Esophagus squamous epithelium (tissue), 5 donors: ENCODE measurements at regions not wholly inside any gene's neighbourhood (a gene's known extent, or its start where the extent isn't known, plus 50 kb on each side); places are given as distances from the start of the nearest gene placed in this dataset.

ENCODE experiments used
- DNase-seq: peaks from one replicate; lab custom pipeline; 2025; lab: John Stamatoyannopoulos, UW
- H3K27ac ChIP-seq, 4 donors: fragments of 200-600 bp; sonication (generic); one replicate each; pipeline ENCODE4 v1.5.1; 2016 to 2019; ENCODE audit warnings: mild to moderate bottlenecking in 1 of 4
- H3K27me3 ChIP-seq, 4 donors: fragments of 200-600 bp; sonication (generic); 1 replicate in 3 of 4; 2 replicates in 1 of 4; pipeline versions ENCODE4 v1.5.1 to v1.6.0; 2017 to 2021; ENCODE audit warnings: antibody characterized with exemption in 1 of 4
- H3K36me3 ChIP-seq, 3 donors: fragments of 200-600 bp; sonication (generic); one replicate each; pipeline ENCODE4 v1.5.1; 2016 to 2019
- H3K4me1 ChIP-seq, 3 donors: fragments of 200-600 bp; sonication (generic); one replicate each; pipeline ENCODE4 v1.5.1; 2017 to 2019
- H3K4me3 ChIP-seq, 4 donors: fragments of 200-600 bp; sonication (generic); 1 replicate in 3 of 4; 2 replicates in 1 of 4; pipeline ENCODE4 v1.5.1; 2016 to 2019; ENCODE audit warnings: mild to moderate bottlenecking in 2 of 4, moderate library complexity in 1 of 4
- H3K9me3 ChIP-seq, 3 donors: fragments of 200-600 bp; sonication (generic); one replicate each; pipeline ENCODE4 v1.5.1; 2016 to 2019
- POLR2A ChIP-seq, 4 donors: fragments of 450-650 bp; IDR thresholded peaks; one replicate each; pipeline ENCODE4 v1.6.1; 2017; ENCODE audit warnings: antibody characterized with exemption in 4 of 4, mild to moderate bottlenecking in 4 of 4, moderate library complexity in 3 of 4
- WGBS, 2 donors: methylation state at CpG; one replicate each; pipeline ENCODE4 v1.1.5; 2018; 5-methylcytosine and 5-hydroxymethylcytosine counted together
- intact Hi-C: fragments of 100-400 bp; cut with DNase I; formaldehyde crosslinking; loops from one replicate; pipeline ENCODE4 v1.15.0; 2022
- TF ChIP-seq, protein P1 (sequence below), 6 experiments: fragments of 450-650 bp in 4 of 6; fragments of 200-600 bp in 2 of 6; sonication (generic) in 2 of 6; IDR thresholded peaks; one replicate each; pipeline ENCODE4 v1.5.1; 2016 to 2019; ENCODE audit warnings: antibody characterized with exemption in 6 of 6, mild to moderate bottlenecking in 4 of 6, moderate library complexity in 4 of 6
- donor health status: DM: yes; HTN: yes; CAD: no.

DNA sequence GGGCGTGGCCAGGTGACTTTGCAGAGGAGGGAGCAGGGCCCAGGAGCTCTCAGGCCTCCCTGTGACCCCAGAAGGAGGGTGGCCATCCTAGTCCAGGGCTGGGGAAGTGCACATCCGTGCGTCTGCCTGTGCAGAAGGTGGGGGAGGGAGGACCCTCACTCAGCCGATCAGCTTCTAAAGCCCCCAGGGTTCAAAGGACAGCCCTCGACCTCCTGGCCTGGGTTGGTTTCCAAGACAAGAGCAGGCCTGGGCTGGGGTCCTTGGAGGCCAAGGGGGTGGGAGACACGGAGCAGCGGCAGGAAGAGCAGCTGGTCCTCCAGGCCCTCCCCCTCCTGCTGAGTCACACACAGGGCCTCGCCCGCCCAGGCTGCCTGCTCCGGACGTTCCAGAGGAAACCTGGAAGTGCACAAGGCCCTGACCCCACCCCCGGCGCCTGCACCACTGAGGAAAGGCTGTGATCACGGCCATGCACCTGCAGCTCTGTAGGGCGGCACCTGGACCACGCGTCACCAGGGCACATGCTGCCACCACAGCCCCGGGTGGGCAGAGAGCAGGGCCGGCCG lies 67.1 kb upstream of the ZNF469 start:
- 100% methylated on average over 1 of the region's 20 CpGs; no CpG with 5 or more reads in 1 of the 2 donors for WGBS, 2 donors
- DNase-seq = no peak
- Histone ChIP-seq H3K36me3 (no peaks in the 10 kb centered on the region), H3K4me3 (peak overlapping the region in 1 of 4 donors; percentile 13), H3K9me3 (no peaks in the 10 kb centered on the region), H3K27me3 (peaks cover 0 to 48% (median 0%) of the 10 kb centered on the region in 4 donors), H3K27ac (no peak overlapping the region), H3K4me1 (peaks cover 2 to 16% (median 7%) of the 10 kb centered on the region in 3 donors)
- intact Hi-C loops = no loop called here
- no peak for TF ChIP-seq POLR2A (IDR thresholded peaks at IDR 0.05)
- TF ChIP-seq, protein P1, sequence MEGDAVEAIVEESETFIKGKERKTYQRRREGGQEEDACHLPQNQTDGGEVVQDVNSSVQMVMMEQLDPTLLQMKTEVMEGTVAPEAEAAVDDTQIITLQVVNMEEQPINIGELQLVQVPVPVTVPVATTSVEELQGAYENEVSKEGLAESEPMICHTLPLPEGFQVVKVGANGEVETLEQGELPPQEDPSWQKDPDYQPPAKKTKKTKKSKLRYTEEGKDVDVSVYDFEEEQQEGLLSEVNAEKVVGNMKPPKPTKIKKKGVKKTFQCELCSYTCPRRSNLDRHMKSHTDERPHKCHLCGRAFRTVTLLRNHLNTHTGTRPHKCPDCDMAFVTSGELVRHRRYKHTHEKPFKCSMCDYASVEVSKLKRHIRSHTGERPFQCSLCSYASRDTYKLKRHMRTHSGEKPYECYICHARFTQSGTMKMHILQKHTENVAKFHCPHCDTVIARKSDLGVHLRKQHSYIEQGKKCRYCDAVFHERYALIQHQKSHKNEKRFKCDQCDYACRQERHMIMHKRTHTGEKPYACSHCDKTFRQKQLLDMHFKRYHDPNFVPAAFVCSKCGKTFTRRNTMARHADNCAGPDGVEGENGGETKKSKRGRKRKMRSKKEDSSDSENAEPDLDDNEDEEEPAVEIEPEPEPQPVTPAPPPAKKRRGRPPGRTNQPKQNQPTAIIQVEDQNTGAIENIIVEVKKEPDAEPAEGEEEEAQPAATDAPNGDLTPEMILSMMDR (IDR thresholded peaks at IDR 0.05) = no peak

GRCh38 chr16:88316151-88316550 lies 66.6 kb upstream of the ZNF469 start:
- Histone ChIP-seq H3K9me3 (no peaks in the 10 kb centered on the region), H3K4me1 (peaks cover 2 to 16% (median 7%) of the 10 kb centered on the region in 3 donors), H3K27me3 (peaks cover 0 to 48% (median 0%) of the 10 kb centered on the region in 4 donors), H3K4me3 (peak overlapping the region in 1 of 4 donors; percentile 13), H3K36me3 (no peaks in the 10 kb centered on the region), H3K27ac (no peak overlapping the region)
- 59 to 69% methylated on average over 4 to 9 of the region's 17 CpGs for WGBS, 2 donors
- intact Hi-C loops = no loop called here
- DNase-seq = no peak
- TF ChIP-seq POLR2A (IDR thresholded peaks at IDR 0.05) = no peak
- TF ChIP-seq, protein P1 (IDR thresholded peaks at IDR 0.05) = no peak

DNA sequence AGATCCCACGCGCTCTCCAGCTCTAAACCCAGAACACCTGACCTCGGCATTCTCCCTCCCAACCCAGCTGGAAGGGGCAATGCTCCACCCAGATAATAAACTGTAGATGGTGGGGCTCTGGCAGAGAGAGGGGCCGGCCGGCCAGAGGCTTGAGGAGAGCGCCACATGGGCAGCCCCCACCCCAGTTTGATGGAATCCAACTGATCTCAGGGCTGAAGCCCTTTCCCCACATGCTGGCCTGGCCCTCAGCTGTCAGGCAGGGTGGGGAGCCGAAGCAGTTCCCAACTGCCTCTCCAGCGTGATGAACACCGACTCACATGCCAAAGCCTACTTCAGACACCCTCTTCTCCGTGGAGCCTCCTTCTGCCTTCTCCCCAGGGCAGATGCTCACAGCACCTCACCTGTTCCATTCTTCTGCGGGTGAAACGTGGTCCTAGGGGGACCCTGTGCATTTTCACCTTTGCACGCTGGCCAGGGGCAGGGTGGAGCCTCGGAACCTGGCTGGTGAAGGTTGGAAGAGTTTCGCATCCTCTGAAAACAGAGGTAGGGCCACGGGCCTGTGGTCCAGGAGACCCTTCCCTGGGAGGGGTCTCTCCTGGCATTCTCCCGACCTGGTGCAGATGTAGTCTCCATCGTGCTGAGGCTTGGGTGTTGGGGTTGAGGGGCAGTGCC lies 65.7 kb upstream of the ZNF469 start:
- intact Hi-C loops = no loop called here
- WGBS, 2 donors = 79 to 81% methylated on average over 7 of the region's 18 CpGs
- TF ChIP-seq, protein P1 (IDR thresholded peaks at IDR 0.05) = no peak
- no peak for TF ChIP-seq POLR2A (IDR thresholded peaks at IDR 0.05)
- DNase-seq = no peak
- Histone ChIP-seq H3K27ac (no peak overlapping the region), H3K36me3 (no peaks in the 10 kb centered on the region), H3K27me3 (peaks cover 0 to 45% (median 0%) of the 10 kb centered on the region in 4 donors), H3K9me3 (no peaks in the 10 kb centered on the region), H3K4me1 (peaks cover 2 to 16% (median 7%) of the 10 kb centered on the region in 3 donors), H3K4me3 (no peak overlapping the region)

GRCh38 chr16:88317613-88317965 lies 65.2 kb upstream of the ZNF469 start:
- peaks cover 2 to 16% (median 7%) of the 10 kb centered on the region in 3 donors for H3K4me1 ChIP-seq
- H3K27ac ChIP-seq = no peak overlapping the region
- H3K9me3 ChIP-seq = no peaks in the 10 kb centered on the region
- no peak for DNase-seq
- WGBS, 2 donors = 80 to 90% methylated on average over 11 of the region's 11 CpGs
- no peak overlapping the region for H3K4me3 ChIP-seq
- intact Hi-C loops = no loop called here
- H3K27me3 ChIP-seq = peaks cover 0 to 44% (median 0%) of the 10 kb centered on the region in 4 donors
- H3K36me3 ChIP-seq = no peaks in the 10 kb centered on the region
- no peak for TF ChIP-seq POLR2A (IDR thresholded peaks at IDR 0.05)
- TF ChIP-seq, protein P1 (IDR thresholded peaks at IDR 0.05) = no peak

GRCh38 chr16:88318051-88318450 lies 64.7 kb upstream of the ZNF469 start:
- H3K27ac ChIP-seq = no peak overlapping the region
- peaks cover 2 to 16% (median 7%) of the 10 kb centered on the region in 3 donors for H3K4me1 ChIP-seq
- DNase-seq = no peak
- no peaks in the 10 kb centered on the region for H3K36me3 ChIP-seq
- intact Hi-C loops = no loop called here
- TF ChIP-seq, protein P1 (IDR thresholded peaks at IDR 0.05) = no peak
- no peak for TF ChIP-seq POLR2A (IDR thresholded peaks at IDR 0.05)
- no peak overlapping the region for H3K4me3 ChIP-seq
- 90 to 94% methylated on average over 7 to 10 of the region's 14 CpGs for WGBS, 2 donors
- H3K27me3 ChIP-seq = peaks cover 0 to 44% (median 0%) of the 10 kb centered on the region in 4 donors
- H3K9me3 ChIP-seq = no peaks in the 10 kb centered on the region
